ENCODE measurements at regions not wholly inside any gene's neighbourhood (a gene's known extent, or its start where the extent isn't known, plus 50 kb on each side); places are given as distances from the start of the nearest gene placed in this dataset.
"Not testable (repeated sequence)": the region's sequence is repeated elsewhere in the genome, so short reads cannot be mapped to it uniquely, and the experiment has no call there.

- peaks cover 45% of the 10 kb centered on the region for H3K9me3 Mint-ChIP-seq
- not testable (repeated sequence) for H3K27me3 Mint-ChIP-seq (ENCODE audit: low read depth); H3K27ac Mint-ChIP-seq; H3K36me3 Mint-ChIP-seq (ENCODE audit: low read depth); H3K4me3 Mint-ChIP-seq; H3K4me1 Mint-ChIP-seq (ENCODE audit: low read depth); DNase-seq (ENCODE audit: low spot score)
These were observed 1628.1 kb upstream of the DEFB115 start for GRCh38 chr20:29629395-29629794.
